NOMO-1 treated with dmso at 0.1 percent for 144 hours (cell line): ENCODE measurements at regions not wholly inside any gene's neighbourhood (a gene's known extent, or its start where the extent isn't known, plus 50 kb on each side); places are given as distances from the start of the nearest gene placed in this dataset.

Experiments
- DNase-seq: peaks from one replicate; lab custom pipeline; 2025; ENCODE audit not compliant: unreplicated experiment; lab: John Stamatoyannopoulos, UW

GRCh38 chr22:44389926-44390612 lies 77.3 kb upstream of the SHISAL1 start:
- DNase-seq, result no peak

- DNase-seq, result no peak
Observed at GRCh38 chr22:44389181-44389580, 76.4 kb upstream of the SHISAL1 start.

- DNase-seq, result no peak
Observed at GRCh38 chr22:44387486-44387885, 74.7 kb upstream of the SHISAL1 start.

- DNase-seq, result no peak
Observed at GRCh38 chr22:44386386-44387035, 73.8 kb upstream of the SHISAL1 start.

- no peak for DNase-seq
Observed at GRCh38 chr22:44385781-44386180, 73.0 kb upstream of the SHISAL1 start.

- no peak for DNase-seq
Observed at GRCh38 chr22:44385296-44385610, 72.5 kb upstream of the SHISAL1 start.

GRCh38 chr22:44384563-44385295 lies 72.0 kb upstream of the SHISAL1 start:
- no peak for DNase-seq

- no peak for DNase-seq
Observed at GRCh38 chr22:44383652-44384562, 71.2 kb upstream of the SHISAL1 start.

GRCh38 chr22:44383064-44383575 lies 70.4 kb upstream of the SHISAL1 start:
- no peak for DNase-seq

GRCh38 chr22:44382116-44383038 lies 69.6 kb upstream of the SHISAL1 start:
- DNase-seq, result no peak

GRCh38 chr22:44381761-44382115 lies 69.0 kb upstream of the SHISAL1 start:
- no peak for DNase-seq

- DNase-seq, result no peak
Observed at GRCh38 chr22:44380756-44381486, 68.2 kb upstream of the SHISAL1 start.

GRCh38 chr22:44379817-44380755 lies 67.3 kb upstream of the SHISAL1 start:
- no peak for DNase-seq

- no peak for DNase-seq
Observed at GRCh38 chr22:44378380-44378779, 65.6 kb upstream of the SHISAL1 start.

- DNase-seq, result no peak
Observed at GRCh38 chr22:44375451-44375850, 62.7 kb upstream of the SHISAL1 start.

- no peak for DNase-seq
Observed at GRCh38 chr22:44373234-44373633, 60.5 kb upstream of the SHISAL1 start.

- DNase-seq, result no peak
Observed at GRCh38 chr22:44372611-44373010, 59.9 kb upstream of the SHISAL1 start.
